ENCODE measurements at regions not wholly inside any gene's neighbourhood (a gene's known extent, or its start where the extent isn't known, plus 50 kb on each side); places are given as distances from the start of the nearest gene placed in this dataset.
"Not testable (repeated sequence)": the region's sequence is repeated elsewhere in the genome, so short reads cannot be mapped to it uniquely, and the experiment has no call there.

DNA sequence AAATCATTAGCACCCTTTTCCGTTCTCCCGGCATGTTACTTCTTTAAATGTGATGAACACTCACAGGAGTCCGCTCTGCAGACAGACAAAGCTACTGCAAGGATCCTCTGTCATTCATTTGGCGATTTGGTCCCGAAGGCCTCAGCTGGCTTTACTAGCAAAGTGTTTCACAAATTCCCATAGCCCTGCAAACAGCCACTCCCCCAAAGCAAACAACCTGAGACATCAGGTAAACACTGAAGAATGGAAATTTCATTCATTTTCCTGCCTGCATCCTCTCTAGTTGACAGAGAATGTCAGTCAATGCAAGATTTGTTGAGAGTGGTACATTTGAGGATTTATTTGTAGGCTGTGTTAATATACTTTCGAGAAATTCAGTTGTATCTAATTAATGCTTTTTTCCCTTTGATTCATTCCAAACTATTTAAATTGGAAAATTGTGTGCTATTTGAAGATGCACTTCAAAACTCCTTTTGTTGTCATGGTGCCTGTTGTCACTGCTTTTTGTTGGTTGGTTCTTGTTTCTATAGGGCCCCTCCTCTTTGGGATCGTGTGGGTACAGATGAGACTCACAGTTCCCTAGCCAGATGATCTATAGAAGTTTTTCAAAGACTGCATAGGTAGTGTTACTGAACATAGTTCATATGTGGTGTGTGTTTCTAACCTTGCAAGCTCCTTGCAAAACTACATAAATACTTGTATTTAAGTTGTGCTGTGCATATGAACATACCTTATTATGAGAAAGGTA, 215.7 kb upstream of the PLGLB2 start:
- TF ChIP-seq EZH2 (IDR thresholded peaks at IDR 0.05; ENCODE audit: insufficient read depth, poor library complexity, severe bottlenecking); EZH2phosphoT487 (IDR thresholded peaks at IDR 0.05; ENCODE audit: insufficient read depth, low read depth): not testable (repeated sequence)
